Neural cell (in vitro differentiated cells): ENCODE measurements at regions not wholly inside any gene's neighbourhood (a gene's known extent, or its start where the extent isn't known, plus 50 kb on each side); places are given as distances from the start of the nearest gene placed in this dataset.

Source experiments
- H2AFZ ChIP-seq: fragments of 200-600, 300-800 bp; sonication (generic), shearing (Covaris generic); 2 replicates; pipeline ENCODE4 v1.6.0; 2014; ENCODE audit warnings: low read depth, mild to moderate bottlenecking, antibody characterized with exemption, low read length, moderate library complexity
- H3F3A ChIP-seq: fragments of 200-600 bp; shearing (Covaris generic); 2 replicates; pipeline ENCODE4 v1.6.1; 2016; ENCODE audit warnings: mild to moderate bottlenecking, moderate library complexity, mixed read lengths, antibody characterized with exemption, low read length; ENCODE audit not compliant: insufficient read depth, poor library complexity, severe bottlenecking
- H3K27ac ChIP-seq: fragments of 200-600, 300-800 bp; sonication (generic), shearing (Covaris generic); 2 replicates; pipeline ENCODE4 v1.5.1; 2014; ENCODE audit warnings: mild to moderate bottlenecking, low read length, moderate library complexity
- H3K27me3 ChIP-seq: fragments of 300-800, 200-600 bp; sonication (generic), shearing (Covaris generic); 2 replicates; pipeline ENCODE4 v1.6.0; 2014; ENCODE audit warnings: mild to moderate bottlenecking, low read depth, low read length, moderate library complexity; ENCODE audit not compliant: insufficient read depth
- H3K36me3 ChIP-seq: fragments of 300-800, 200-600 bp; sonication (generic), shearing (Covaris generic); 2 replicates; pipeline ENCODE4 v1.5.1; 2014; ENCODE audit warnings: mild to moderate bottlenecking, antibody characterized with exemption, low read length, moderate library complexity; ENCODE audit not compliant: insufficient read depth
- H3K4me2 ChIP-seq: fragments of 300-800, 200-600 bp; sonication (generic), shearing (Covaris generic); 2 replicates; pipeline ENCODE4 v1.6.0; 2014; ENCODE audit warnings: mild to moderate bottlenecking, low read length
- H3K4me3 ChIP-seq: fragments of 300-800, 200-600 bp; sonication (generic), shearing (Covaris generic); 2 replicates; pipeline ENCODE4 v1.5.1; 2014; ENCODE audit warnings: mild to moderate bottlenecking, low read length, moderate library complexity
- H3K79me2 ChIP-seq: fragments of 200-600 bp; shearing (Covaris generic); replicated peaks from 2 replicates; pipeline ENCODE4 v1.6.0; 2014; ENCODE audit warnings: mild to moderate bottlenecking, low read length, moderate library complexity; ENCODE audit not compliant: insufficient read depth
- H3K9ac ChIP-seq: fragments of 300-800, 200-600 bp; sonication (generic), shearing (Covaris generic); 2 replicates; pipeline ENCODE4 v1.6.1; 2016; ENCODE audit warnings: mild to moderate bottlenecking, low read length, mixed read lengths
- H3K9me2 ChIP-seq: fragments of 200-600 bp; shearing (Covaris generic); 2 replicates; pipeline ENCODE4 v1.6.1; 2016; ENCODE audit warnings: mild to moderate bottlenecking, low read length, mixed read lengths; ENCODE audit not compliant: insufficient read depth
- H3K9me3 ChIP-seq: fragments of 200-600, 300-800 bp; sonication (generic), shearing (Covaris generic); 2 replicates; pipeline ENCODE4 v1.6.1; 2016; ENCODE audit warnings: mild to moderate bottlenecking, mixed run types, low read length, moderate library complexity, mixed read lengths
- H4K20me1 ChIP-seq: fragments of 200-600 bp; shearing (Covaris generic); 2 replicates; pipeline ENCODE4 v1.6.1; 2016; ENCODE audit warnings: mild to moderate bottlenecking, mixed run types; ENCODE audit not compliant: insufficient read depth
- EP300 ChIP-seq: fragments of 450-650 bp; conservative IDR thresholded peaks from 2 replicates; pipeline ENCODE4 v1.6.1; 2014; ENCODE audit warnings: antibody characterized with exemption, mild to moderate bottlenecking, moderate library complexity; ENCODE audit not compliant: poor library complexity, severe bottlenecking
- EZH2 ChIP-seq: fragments of 200-600, 300-800 bp; shearing (Covaris generic), sonication (generic); IDR thresholded peaks from 2 replicates; pipeline ENCODE4 v1.6.1; 2014; ENCODE audit warnings: antibody characterized with exemption, low read length, borderline replicate concordance, mild to moderate bottlenecking; ENCODE audit not compliant: insufficient read depth, poor library complexity, severe bottlenecking
- MXI1 ChIP-seq: fragments of 450-650 bp; conservative IDR thresholded peaks from 2 replicates; pipeline ENCODE4 v1.6.1; 2014; ENCODE audit warnings: antibody characterized with exemption, mild to moderate bottlenecking; ENCODE audit not compliant: poor library complexity, severe bottlenecking
- POLR2AphosphoS5 ChIP-seq: IDR thresholded peaks from 2 replicates; pipeline ENCODE4 v1.6.1; 2012
- RAD21 ChIP-seq: fragments of 450-650 bp; conservative IDR thresholded peaks from 2 replicates; pipeline ENCODE4 v1.6.1; 2014; ENCODE audit warnings: antibody characterized with exemption, mild to moderate bottlenecking, moderate library complexity
- SMC3 ChIP-seq: fragments of 450-650 bp; conservative IDR thresholded peaks from 2 replicates; pipeline ENCODE4 v1.6.1; 2014; ENCODE audit warnings: antibody characterized with exemption, mild to moderate bottlenecking, moderate library complexity; ENCODE audit not compliant: poor library complexity
- TAF1 ChIP-seq: IDR thresholded peaks from 2 replicates; pipeline ENCODE4 v1.6.1; 2012; ENCODE audit warnings: low read depth
- TF ChIP-seq, protein P1 (sequence below): IDR thresholded peaks from 2 replicates; pipeline ENCODE4 v1.6.1; 2012; ENCODE audit warnings: borderline replicate concordance
- TF ChIP-seq, protein P2 (sequence below): fragments of 450-650 bp; IDR thresholded peaks from 2 replicates; pipeline ENCODE4 v1.5.1; 2014; ENCODE audit warnings: antibody characterized with exemption, mild to moderate bottlenecking, moderate library complexity; ENCODE audit not compliant: poor library complexity, severe bottlenecking

DNA sequence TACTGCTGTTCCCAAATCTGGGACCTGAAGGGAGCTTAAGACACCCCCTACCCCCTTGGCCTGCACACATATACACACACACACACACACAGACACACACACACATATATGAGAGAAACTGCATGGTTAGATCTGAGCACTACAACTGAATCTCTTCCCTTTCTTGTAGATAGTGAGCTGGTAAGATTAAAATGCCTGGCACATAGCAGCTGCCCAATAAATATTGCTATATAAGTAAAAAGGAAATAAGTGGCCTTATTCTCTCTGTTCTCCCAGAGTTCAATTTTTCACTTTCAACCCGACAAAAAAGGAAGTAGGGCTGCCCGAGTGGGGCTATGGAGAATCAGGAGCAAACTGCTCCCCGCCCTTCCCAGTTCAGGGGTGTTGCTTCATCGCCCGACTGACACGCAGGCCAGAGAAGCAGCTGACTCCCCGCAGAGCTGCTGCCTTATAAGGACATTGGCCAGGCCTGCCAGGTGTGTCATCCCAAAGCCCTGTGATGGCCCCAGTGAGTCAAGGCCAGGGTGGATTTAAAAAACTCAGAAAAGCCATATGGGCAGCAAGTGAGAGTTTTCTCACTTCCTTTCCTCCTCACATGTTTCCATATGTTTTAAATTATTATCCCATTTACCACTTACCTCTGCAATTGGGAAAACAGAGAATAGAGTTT, 106.5 kb upstream of the SLC44A3 start:
- no peak overlapping the region for H3K27ac ChIP-seq
- H3K9me2 ChIP-seq = no peaks in the 10 kb centered on the region
- H2AFZ ChIP-seq = no peak overlapping the region
- no peak overlapping the region for H3K4me2 ChIP-seq
- no peaks in the 10 kb centered on the region for H4K20me1 ChIP-seq
- no peak overlapping the region for H3K4me3 ChIP-seq
- H3K9ac ChIP-seq = no peak overlapping the region
- no peaks in the 10 kb centered on the region for H3K36me3 ChIP-seq
- H3K27me3 ChIP-seq = no peaks in the 10 kb centered on the region
- H3K79me2 ChIP-seq = no peaks in the 10 kb centered on the region
- no peaks in the 10 kb centered on the region for H3K9me3 ChIP-seq
- no peaks in the 10 kb centered on the region for H3F3A ChIP-seq
- no peak for TF ChIP-seq SMC3
- TF ChIP-seq POLR2AphosphoS5 = no peak
- no peak for TF ChIP-seq EZH2

- H3K27ac ChIP-seq = no peak overlapping the region
- H3F3A ChIP-seq = no peaks in the 10 kb centered on the region
- no peaks in the 10 kb centered on the region for H3K9me2 ChIP-seq
- no peak overlapping the region for H3K4me3 ChIP-seq
- H2AFZ ChIP-seq = no peak overlapping the region
- no peak for TF ChIP-seq EZH2
- TF ChIP-seq, protein P1, sequence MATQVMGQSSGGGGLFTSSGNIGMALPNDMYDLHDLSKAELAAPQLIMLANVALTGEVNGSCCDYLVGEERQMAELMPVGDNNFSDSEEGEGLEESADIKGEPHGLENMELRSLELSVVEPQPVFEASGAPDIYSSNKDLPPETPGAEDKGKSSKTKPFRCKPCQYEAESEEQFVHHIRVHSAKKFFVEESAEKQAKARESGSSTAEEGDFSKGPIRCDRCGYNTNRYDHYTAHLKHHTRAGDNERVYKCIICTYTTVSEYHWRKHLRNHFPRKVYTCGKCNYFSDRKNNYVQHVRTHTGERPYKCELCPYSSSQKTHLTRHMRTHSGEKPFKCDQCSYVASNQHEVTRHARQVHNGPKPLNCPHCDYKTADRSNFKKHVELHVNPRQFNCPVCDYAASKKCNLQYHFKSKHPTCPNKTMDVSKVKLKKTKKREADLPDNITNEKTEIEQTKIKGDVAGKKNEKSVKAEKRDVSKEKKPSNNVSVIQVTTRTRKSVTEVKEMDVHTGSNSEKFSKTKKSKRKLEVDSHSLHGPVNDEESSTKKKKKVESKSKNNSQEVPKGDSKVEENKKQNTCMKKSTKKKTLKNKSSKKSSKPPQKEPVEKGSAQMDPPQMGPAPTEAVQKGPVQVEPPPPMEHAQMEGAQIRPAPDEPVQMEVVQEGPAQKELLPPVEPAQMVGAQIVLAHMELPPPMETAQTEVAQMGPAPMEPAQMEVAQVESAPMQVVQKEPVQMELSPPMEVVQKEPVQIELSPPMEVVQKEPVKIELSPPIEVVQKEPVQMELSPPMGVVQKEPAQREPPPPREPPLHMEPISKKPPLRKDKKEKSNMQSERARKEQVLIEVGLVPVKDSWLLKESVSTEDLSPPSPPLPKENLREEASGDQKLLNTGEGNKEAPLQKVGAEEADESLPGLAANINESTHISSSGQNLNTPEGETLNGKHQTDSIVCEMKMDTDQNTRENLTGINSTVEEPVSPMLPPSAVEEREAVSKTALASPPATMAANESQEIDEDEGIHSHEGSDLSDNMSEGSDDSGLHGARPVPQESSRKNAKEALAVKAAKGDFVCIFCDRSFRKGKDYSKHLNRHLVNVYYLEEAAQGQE = no peak
- TF ChIP-seq MXI1 = no peak
- TF ChIP-seq POLR2AphosphoS5 = no peak
- TF ChIP-seq, protein P2, sequence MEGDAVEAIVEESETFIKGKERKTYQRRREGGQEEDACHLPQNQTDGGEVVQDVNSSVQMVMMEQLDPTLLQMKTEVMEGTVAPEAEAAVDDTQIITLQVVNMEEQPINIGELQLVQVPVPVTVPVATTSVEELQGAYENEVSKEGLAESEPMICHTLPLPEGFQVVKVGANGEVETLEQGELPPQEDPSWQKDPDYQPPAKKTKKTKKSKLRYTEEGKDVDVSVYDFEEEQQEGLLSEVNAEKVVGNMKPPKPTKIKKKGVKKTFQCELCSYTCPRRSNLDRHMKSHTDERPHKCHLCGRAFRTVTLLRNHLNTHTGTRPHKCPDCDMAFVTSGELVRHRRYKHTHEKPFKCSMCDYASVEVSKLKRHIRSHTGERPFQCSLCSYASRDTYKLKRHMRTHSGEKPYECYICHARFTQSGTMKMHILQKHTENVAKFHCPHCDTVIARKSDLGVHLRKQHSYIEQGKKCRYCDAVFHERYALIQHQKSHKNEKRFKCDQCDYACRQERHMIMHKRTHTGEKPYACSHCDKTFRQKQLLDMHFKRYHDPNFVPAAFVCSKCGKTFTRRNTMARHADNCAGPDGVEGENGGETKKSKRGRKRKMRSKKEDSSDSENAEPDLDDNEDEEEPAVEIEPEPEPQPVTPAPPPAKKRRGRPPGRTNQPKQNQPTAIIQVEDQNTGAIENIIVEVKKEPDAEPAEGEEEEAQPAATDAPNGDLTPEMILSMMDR = no peak
- TF ChIP-seq RAD21 = no peak
- no peak for TF ChIP-seq TAF1
- TF ChIP-seq EP300 = no peak
- TF ChIP-seq SMC3 = no peak
- no peaks in the 10 kb centered on the region for H3K79me2 ChIP-seq
- H3K27me3 ChIP-seq = no peaks in the 10 kb centered on the region
- H3K36me3 ChIP-seq = no peaks in the 10 kb centered on the region
- no peaks in the 10 kb centered on the region for H4K20me1 ChIP-seq
- no peaks in the 10 kb centered on the region for H3K9me3 ChIP-seq
- no peak overlapping the region for H3K4me2 ChIP-seq
- no peak overlapping the region for H3K9ac ChIP-seq
Observed at GRCh38 chr1:94709891-94710581, 110.1 kb upstream of the SLC44A3 start.
